ENCODE measurements at regions not wholly inside any gene's neighbourhood (a gene's known extent, or its start where the extent isn't known, plus 50 kb on each side); places are given as distances from the start of the nearest gene placed in this dataset.

DNA sequence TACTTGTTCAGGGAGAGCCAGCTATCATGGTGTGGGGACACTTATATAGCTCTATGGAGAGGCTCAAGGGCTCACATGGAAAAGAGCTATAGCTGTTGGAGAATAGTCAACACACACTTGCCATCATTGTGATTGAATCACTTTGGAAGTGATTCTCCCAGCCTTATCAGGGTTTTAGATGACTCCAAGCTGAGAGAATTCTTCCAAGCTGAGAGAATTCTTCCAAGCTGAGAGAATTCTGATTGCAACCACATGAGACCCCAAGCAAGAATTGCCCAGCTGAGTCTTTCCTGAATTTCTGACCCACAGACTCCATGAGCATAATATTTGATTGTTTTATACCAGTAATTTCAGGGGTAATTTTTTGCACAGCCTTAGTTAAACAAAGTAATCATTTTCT, 1318.3 kb upstream of the RAG2 start:
- no peak for DNase-seq (ENCODE audit: low spot score)
- H3K27me3 ChIP-seq (replicated peaks; ENCODE audit: insufficient read depth): no peaks in the 10 kb centered on the region
- no peak for TF ChIP-seq POLR2AphosphoS5 (IDR thresholded peaks at IDR 0.05)
- TF ChIP-seq, protein P1, sequence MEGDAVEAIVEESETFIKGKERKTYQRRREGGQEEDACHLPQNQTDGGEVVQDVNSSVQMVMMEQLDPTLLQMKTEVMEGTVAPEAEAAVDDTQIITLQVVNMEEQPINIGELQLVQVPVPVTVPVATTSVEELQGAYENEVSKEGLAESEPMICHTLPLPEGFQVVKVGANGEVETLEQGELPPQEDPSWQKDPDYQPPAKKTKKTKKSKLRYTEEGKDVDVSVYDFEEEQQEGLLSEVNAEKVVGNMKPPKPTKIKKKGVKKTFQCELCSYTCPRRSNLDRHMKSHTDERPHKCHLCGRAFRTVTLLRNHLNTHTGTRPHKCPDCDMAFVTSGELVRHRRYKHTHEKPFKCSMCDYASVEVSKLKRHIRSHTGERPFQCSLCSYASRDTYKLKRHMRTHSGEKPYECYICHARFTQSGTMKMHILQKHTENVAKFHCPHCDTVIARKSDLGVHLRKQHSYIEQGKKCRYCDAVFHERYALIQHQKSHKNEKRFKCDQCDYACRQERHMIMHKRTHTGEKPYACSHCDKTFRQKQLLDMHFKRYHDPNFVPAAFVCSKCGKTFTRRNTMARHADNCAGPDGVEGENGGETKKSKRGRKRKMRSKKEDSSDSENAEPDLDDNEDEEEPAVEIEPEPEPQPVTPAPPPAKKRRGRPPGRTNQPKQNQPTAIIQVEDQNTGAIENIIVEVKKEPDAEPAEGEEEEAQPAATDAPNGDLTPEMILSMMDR (IDR thresholded peaks at IDR 0.05): no peak
- TF ChIP-seq POLR2A (IDR thresholded peaks at IDR 0.05): no peak

DNA sequence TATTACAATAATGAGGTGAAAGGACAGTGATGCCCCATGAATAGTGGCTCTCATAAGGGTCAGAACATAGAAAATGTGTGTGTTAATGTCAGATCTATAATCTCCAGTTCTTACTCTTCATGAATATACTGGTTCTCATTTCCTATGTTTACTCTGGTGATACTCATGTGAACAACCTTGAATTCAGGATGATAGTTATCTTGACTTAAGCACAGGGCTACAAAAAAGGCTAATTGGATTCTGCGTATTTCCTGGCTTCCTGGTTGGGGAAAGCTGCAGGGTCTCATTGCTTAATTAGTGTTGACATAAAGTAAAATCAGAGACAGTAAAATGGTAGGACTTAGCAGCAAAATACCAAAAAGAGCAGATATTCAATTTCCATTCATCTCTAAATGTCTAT, 1316.8 kb upstream of the RAG2 start:
- WGBS: 71% methylated on average over 1 of the region's 1 CpG
- H3K27me3 ChIP-seq (replicated peaks; ENCODE audit: insufficient read depth): no peaks in the 10 kb centered on the region
- H3K36me3 ChIP-seq: no peaks in the 10 kb centered on the region

More for the DNA sequence above, 1318.3 kb upstream of the RAG2 start:
- no peak overlapping the region for H3K27ac ChIP-seq
- intact Hi-C loops (cut with DNase I): no loop called here
- H3K4me3 ChIP-seq: no peak overlapping the region
- H3K9me3 ChIP-seq: no peaks in the 10 kb centered on the region
- no peaks in the 10 kb centered on the region for H3K4me1 ChIP-seq (replicated peaks)
- H3K36me3 ChIP-seq: no peaks in the 10 kb centered on the region

DNA sequence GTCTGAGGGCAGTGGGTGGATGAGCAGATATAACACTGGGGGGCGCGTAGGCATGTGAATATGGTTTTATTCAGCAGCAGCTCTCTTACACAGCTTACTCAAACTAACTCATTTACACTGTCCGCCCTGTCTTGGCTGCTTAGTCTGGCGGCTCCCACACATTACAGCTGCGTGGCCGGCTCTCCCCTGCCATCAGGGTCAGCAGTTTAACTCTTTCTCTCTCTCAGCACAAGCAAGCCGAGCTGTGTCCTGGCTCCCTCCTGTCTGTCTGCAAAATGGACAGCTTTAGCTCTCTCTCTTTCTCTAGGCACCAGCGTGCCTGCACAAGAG, 1310.1 kb upstream of the RAG2 start:
- Histone ChIP-seq H3K4me1 (replicated peaks) (no peaks in the 10 kb centered on the region), H3K4me3 (no peak overlapping the region), H3K27me3 (replicated peaks; ENCODE audit: insufficient read depth) (no peaks in the 10 kb centered on the region), H3K27ac (no peak overlapping the region), H3K9me3 (no peaks in the 10 kb centered on the region), H3K36me3 (no peaks in the 10 kb centered on the region)
- WGBS: 70% methylated on average over 8 of the region's 8 CpGs
- TF ChIP-seq POLR2A (IDR thresholded peaks at IDR 0.05) (no peak), POLR2AphosphoS5 (IDR thresholded peaks at IDR 0.05) (no peak)
- TF ChIP-seq, protein P1 (IDR thresholded peaks at IDR 0.05): no peak
- no peak for DNase-seq (ENCODE audit: low spot score)
- intact Hi-C loops (cut with DNase I): no loop called here

More for the DNA sequence above, 1316.8 kb upstream of the RAG2 start:
- TF ChIP-seq POLR2AphosphoS5 (IDR thresholded peaks at IDR 0.05) (no peak), POLR2A (IDR thresholded peaks at IDR 0.05) (no peak)
- TF ChIP-seq, protein P1 (IDR thresholded peaks at IDR 0.05): no peak
- Histone ChIP-seq H3K9me3 (no peaks in the 10 kb centered on the region), H3K4me1 (replicated peaks) (no peaks in the 10 kb centered on the region), H3K4me3 (no peak overlapping the region), H3K27ac (no peak overlapping the region)
- no peak for DNase-seq (ENCODE audit: low spot score)
- intact Hi-C loops (cut with DNase I): no loop called here

DNA sequence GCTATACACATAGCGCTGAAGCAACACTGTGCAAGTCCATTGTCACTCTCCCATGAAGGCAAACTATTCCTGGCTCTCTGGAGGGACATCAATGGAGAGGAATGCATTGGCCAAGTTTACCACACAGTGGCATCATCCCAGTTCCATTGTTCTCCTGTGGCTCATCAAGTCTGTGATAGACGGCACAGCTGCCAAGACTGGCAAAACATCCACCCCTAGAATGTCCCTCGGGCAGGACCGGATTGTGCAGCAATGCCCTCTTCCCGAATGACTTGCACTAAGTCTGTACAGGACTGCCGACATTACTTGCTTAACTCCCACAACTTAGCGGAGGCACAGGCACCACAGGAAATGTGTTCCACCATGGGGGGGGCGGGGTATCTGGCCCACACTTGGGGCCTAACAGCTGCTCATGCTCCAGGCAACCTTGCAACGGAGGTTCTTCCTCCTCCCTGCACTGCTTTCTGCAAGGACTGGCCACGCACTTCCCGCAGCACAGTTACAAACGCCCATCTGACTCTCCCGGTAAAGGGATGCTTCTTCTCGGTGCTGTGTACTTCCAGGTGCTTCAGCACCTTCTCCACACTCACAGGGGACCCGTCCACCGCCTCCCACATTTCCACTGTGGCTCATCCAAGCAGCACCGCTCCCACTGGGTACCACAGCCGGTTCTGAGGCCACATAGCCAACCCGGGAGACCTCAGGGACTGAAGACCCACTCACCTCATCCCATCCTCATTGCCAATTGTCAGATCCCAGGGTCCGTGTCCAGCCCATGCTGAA, 1309.6 kb upstream of the RAG2 start:
- Histone ChIP-seq H3K4me1 (replicated peaks) (no peaks in the 10 kb centered on the region), H3K27me3 (replicated peaks; ENCODE audit: insufficient read depth) (no peaks in the 10 kb centered on the region), H3K36me3 (no peaks in the 10 kb centered on the region), H3K4me3 (no peak overlapping the region), H3K27ac (no peak overlapping the region), H3K9me3 (no peaks in the 10 kb centered on the region)
- WGBS: 85% methylated on average over 20 of the region's 20 CpGs
- TF ChIP-seq POLR2AphosphoS5 (IDR thresholded peaks at IDR 0.05): no peak
- TF ChIP-seq, protein P1 (IDR thresholded peaks at IDR 0.05): no peak
- no peak for TF ChIP-seq POLR2A (IDR thresholded peaks at IDR 0.05)
- no peak for DNase-seq (ENCODE audit: low spot score)
- intact Hi-C loops (cut with DNase I): no loop called here

DNA sequence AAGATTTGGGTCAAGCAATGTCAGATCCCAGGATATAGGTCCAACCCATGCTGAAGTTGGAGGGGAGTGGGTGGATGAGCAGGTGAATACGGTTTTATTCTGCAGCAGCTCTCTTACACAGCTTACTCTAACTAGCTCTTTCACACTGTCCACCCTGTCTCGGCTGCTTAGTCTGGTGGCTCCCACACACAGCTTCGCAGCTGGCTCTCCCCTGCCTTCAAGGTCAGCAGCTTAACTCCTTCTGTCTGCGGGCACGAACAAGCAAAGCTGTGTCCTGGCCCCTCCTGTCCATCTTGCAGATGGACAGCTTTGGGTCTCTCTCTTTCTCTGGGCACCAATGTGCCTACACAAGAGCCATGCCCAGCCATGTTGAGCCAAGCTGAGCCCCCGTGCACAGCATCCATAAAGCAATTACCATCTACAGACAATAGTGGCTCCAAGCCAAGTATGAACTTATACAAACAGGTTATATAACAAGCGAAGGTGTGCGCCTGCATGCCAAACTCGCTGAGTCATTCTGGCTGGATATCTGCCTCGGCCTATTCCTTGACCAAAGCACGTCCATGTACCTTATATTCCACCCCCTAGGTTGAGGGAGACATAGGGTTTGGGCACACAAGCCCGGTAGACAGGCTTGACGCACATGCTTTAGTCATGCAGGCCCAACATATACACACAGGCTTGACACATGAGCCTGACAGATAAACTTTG, 1307.8 kb upstream of the RAG2 start:
- H3K27me3 ChIP-seq (replicated peaks; ENCODE audit: insufficient read depth): no peaks in the 10 kb centered on the region
- no peaks in the 10 kb centered on the region for H3K9me3 ChIP-seq
- H3K4me3 ChIP-seq: no peak overlapping the region
- TF ChIP-seq POLR2A (IDR thresholded peaks at IDR 0.05) (no peak), POLR2AphosphoS5 (IDR thresholded peaks at IDR 0.05) (no peak)
- TF ChIP-seq, protein P1 (IDR thresholded peaks at IDR 0.05): no peak
- H3K27ac ChIP-seq: no peak overlapping the region
- DNase-seq (ENCODE audit: low spot score): no peak
- intact Hi-C loops (cut with DNase I): no loop called here
- no peaks in the 10 kb centered on the region for H3K36me3 ChIP-seq
- WGBS: 69% methylated on average over 13 of the region's 13 CpGs
- H3K4me1 ChIP-seq (replicated peaks): no peaks in the 10 kb centered on the region
